Transverse colon (tissue), 4 donors: ENCODE measurements at regions not wholly inside any gene's neighbourhood (a gene's known extent, or its start where the extent isn't known, plus 50 kb on each side); places are given as distances from the start of the nearest gene placed in this dataset.

ENCODE experiments used
- DNase-seq: peaks from one replicate; pipeline ENCODE4 v3.0.0-alpha.2; 2019
- H3K27ac ChIP-seq, 4 donors: fragments of 200-600 bp; sonication (generic); 2 replicates each; pipeline ENCODE4 v1.5.1; 2016 to 2018; ENCODE audit warnings: inconsistent platforms in 4 of 4
- H3K27me3 ChIP-seq: fragments of 200-600 bp; sonication (generic); 2 replicates; pipeline ENCODE4 v1.5.1; 2017; ENCODE audit warnings: inconsistent platforms
- H3K36me3 ChIP-seq, 4 donors: fragments of 200-600 bp; sonication (generic); 2 replicates each; pipeline ENCODE4 v1.5.1; 2017 to 2019; ENCODE audit warnings: inconsistent platforms in 4 of 4
- H3K4me1 ChIP-seq, 4 donors: fragments of 200-600 bp; sonication (generic); 2 replicates each; pipeline ENCODE4 v1.5.1; 2017 to 2020; ENCODE audit warnings: inconsistent platforms in 4 of 4
- H3K4me3 ChIP-seq, 4 donors: fragments of 200-600 bp; sonication (generic); 1 replicate in 1 of 4; 2 replicates in 3 of 4; pipeline versions ENCODE4 v1.5.1 to v1.6.1; 2017 to 2019; ENCODE audit warnings: inconsistent platforms in 4 of 4
- H3K9me3 ChIP-seq, 2 donors: fragments of 200-600 bp; sonication (generic); 2 replicates each; pipeline ENCODE4 v1.5.1; 2017 to 2019; ENCODE audit warnings: inconsistent platforms in 2 of 2
- EP300 ChIP-seq: sonication (generic); formaldehyde crosslinking; IDR thresholded peaks from one replicate; pipeline ENCODE4 v1.6.1; 2017; ENCODE audit warnings: antibody characterized with exemption, low read depth
- POLR2A ChIP-seq: fragments of 450-650 bp; IDR thresholded peaks from one replicate; pipeline ENCODE4 v1.6.1; 2016; ENCODE audit warnings: antibody characterized with exemption, mild to moderate bottlenecking, moderate library complexity
- POLR2AphosphoS5 ChIP-seq, 3 donors: sonication (generic); formaldehyde crosslinking; IDR thresholded peaks; one replicate each; pipeline ENCODE4 v1.6.1; 2016; ENCODE audit warnings: antibody characterized with exemption in 3 of 3
- WGBS, 2 donors: methylation state at CpG; one replicate each; pipeline ENCODE4 v1.1.5; 2018; ENCODE audit warnings: low coverage in 1 of 2; 5-methylcytosine and 5-hydroxymethylcytosine counted together
- in situ Hi-C, 4 donors: fragments of 200-750 bp; cut with MboI; loops; one replicate each; pipeline versions ENCODE4 v1.15.0 to v1.15.1; 2017; ENCODE audit warnings: low sequenced_read_pairs in 3 of 4, low pct_ligation_motif_present in 1 of 4, low pct_unique_long_range_greater_than_20kb in 1 of 4
- intact Hi-C: fragments of 100-400 bp; cut with DNase I; formaldehyde crosslinking; loops from one replicate; pipeline ENCODE4 v1.15.1; 2023; ENCODE audit warnings: low total_unique reads
- TF ChIP-seq, protein P1 (sequence below), 5 experiments: fragments of 200-600 bp in 3 of 5; fragments of 450-650 bp in 2 of 5; sonication (generic) in 3 of 5; IDR thresholded peaks; 1 replicate in 2 of 5; 2 replicates in 3 of 5; pipeline ENCODE4 v1.5.1; 2016 to 2017; ENCODE audit warnings: antibody characterized with exemption in 5 of 5, inconsistent platforms in 3 of 5, mild to moderate bottlenecking in 2 of 5, moderate library complexity in 1 of 5

GRCh38 chr3:82641701-82642100 is 880.3 kb upstream of the GBE1 start:
- no peak overlapping the region for H3K27ac ChIP-seq
- intact Hi-C loops: no loop called here
- WGBS, 2 donors: 94% methylated on average over 2 of the region's 2 CpGs; no CpG with 5 or more reads in 1 of the 2 donors
- in situ Hi-C loops: no loop called here
- H3K9me3 ChIP-seq: peaks cover 0 to 8% of the 10 kb centered on the region in 2 donors
- no peaks in the 10 kb centered on the region for H3K27me3 ChIP-seq
- no peaks in the 10 kb centered on the region for H3K4me1 ChIP-seq
- TF ChIP-seq POLR2AphosphoS5 (IDR thresholded peaks at IDR 0.05) (no peak), POLR2A (no peak), EP300 (no peak)
- TF ChIP-seq, protein P1, sequence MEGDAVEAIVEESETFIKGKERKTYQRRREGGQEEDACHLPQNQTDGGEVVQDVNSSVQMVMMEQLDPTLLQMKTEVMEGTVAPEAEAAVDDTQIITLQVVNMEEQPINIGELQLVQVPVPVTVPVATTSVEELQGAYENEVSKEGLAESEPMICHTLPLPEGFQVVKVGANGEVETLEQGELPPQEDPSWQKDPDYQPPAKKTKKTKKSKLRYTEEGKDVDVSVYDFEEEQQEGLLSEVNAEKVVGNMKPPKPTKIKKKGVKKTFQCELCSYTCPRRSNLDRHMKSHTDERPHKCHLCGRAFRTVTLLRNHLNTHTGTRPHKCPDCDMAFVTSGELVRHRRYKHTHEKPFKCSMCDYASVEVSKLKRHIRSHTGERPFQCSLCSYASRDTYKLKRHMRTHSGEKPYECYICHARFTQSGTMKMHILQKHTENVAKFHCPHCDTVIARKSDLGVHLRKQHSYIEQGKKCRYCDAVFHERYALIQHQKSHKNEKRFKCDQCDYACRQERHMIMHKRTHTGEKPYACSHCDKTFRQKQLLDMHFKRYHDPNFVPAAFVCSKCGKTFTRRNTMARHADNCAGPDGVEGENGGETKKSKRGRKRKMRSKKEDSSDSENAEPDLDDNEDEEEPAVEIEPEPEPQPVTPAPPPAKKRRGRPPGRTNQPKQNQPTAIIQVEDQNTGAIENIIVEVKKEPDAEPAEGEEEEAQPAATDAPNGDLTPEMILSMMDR (IDR thresholded peaks at IDR 0.05): no peak
- H3K4me3 ChIP-seq: no peak overlapping the region
- no peaks in the 10 kb centered on the region for H3K36me3 ChIP-seq
- no peak for DNase-seq

DNA sequence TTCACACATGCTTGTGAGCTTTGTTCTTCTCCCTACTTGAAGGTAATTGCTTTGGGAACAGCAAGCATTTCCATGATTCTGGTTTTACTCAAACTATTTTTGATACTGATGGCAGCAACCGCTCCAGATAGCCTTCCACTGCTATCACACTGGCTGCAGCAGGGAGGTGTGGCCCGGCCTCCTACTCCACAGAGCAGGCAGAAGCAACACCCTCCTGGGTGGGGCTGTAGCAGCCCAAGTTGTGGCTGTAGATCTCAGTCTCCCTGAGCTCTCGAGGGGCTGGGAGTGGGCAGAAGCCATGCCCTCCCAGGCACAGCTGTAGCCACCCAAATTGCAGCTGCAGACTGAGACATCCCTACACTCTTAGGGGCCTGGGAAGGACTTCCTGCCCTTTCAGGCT is 878.8 kb upstream of the GBE1 start:
- H3K4me1 ChIP-seq: no peaks in the 10 kb centered on the region
- H3K27ac ChIP-seq: no peak overlapping the region
- no peak for TF ChIP-seq POLR2A
- TF ChIP-seq EP300: no peak
- TF ChIP-seq POLR2AphosphoS5 (IDR thresholded peaks at IDR 0.05): no peak
- TF ChIP-seq, protein P1 (IDR thresholded peaks at IDR 0.05): no peak
- H3K9me3 ChIP-seq: peaks cover 0 to 8% of the 10 kb centered on the region in 2 donors
- in situ Hi-C loops: no loop called here
- H3K4me3 ChIP-seq: no peak overlapping the region
- WGBS, 2 donors: 54% methylated on average over 3 of the region's 3 CpGs; no CpG with 5 or more reads in 1 of the 2 donors
- DNase-seq: no peak
- intact Hi-C loops: no loop called here
- no peaks in the 10 kb centered on the region for H3K36me3 ChIP-seq
- no peaks in the 10 kb centered on the region for H3K27me3 ChIP-seq

DNA sequence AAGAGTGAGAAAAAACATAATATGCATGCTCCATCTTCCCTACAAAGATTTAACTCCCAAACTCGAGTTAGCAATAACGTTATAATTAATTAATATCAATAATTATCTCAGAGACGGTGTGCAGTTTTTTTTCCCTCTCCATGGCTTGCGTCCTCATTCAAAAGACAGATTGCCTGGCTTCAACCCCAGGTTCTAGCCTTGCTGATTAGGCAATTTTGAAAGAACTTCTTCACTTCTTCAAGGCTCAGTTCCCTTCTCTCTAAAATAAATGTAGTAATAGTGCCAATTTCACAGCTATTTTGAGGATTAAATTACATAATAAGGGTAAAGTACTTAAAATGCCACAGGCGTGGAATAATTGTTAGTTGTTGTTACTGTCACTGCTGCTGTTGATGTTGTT is 876.1 kb upstream of the GBE1 start:
- H3K27ac ChIP-seq: no peak overlapping the region
- H3K4me1 ChIP-seq: no peaks in the 10 kb centered on the region
- no peaks in the 10 kb centered on the region for H3K36me3 ChIP-seq
- no peak overlapping the region for H3K4me3 ChIP-seq
- in situ Hi-C loops (no loop called here), intact Hi-C loops (no loop called here)
- 79 to 82% methylated on average over 5 of the region's 5 CpGs for WGBS, 2 donors
- no peaks in the 10 kb centered on the region for H3K27me3 ChIP-seq
- no peak for DNase-seq
- TF ChIP-seq, protein P1 (IDR thresholded peaks at IDR 0.05): no peak
- no peak for TF ChIP-seq POLR2A
- TF ChIP-seq POLR2AphosphoS5 (IDR thresholded peaks at IDR 0.05): no peak
- no peak for TF ChIP-seq EP300
- peaks cover 0 to 8% of the 10 kb centered on the region in 2 donors for H3K9me3 ChIP-seq

DNA sequence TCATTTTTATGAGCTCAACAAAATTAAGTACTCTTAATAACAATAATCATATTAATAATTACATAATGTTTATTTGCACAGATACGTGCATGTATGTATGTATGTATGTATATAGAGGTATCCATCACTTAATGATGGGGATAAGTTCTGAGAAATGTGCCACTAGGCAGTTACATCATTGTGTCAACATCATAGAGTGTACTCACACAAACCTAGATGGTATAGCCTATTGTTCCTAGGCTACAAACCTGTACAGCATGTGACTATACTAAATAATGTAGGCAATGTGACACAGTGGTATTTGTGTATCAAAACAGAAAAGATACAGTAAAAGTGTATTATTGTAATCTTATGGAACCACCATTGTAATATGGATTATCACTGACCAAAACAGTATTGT is 874.7 kb upstream of the GBE1 start:
- H3K9me3 ChIP-seq: peaks cover 0 to 8% of the 10 kb centered on the region in 2 donors
- H3K27ac ChIP-seq: no peak overlapping the region
- no peaks in the 10 kb centered on the region for H3K27me3 ChIP-seq
- 68 to 75% methylated on average over 1 of the region's 1 CpG for WGBS, 2 donors
- H3K4me3 ChIP-seq: no peak overlapping the region
- H3K4me1 ChIP-seq: no peaks in the 10 kb centered on the region
- intact Hi-C loops: no loop called here
- no peak for TF ChIP-seq EP300
- no peak for TF ChIP-seq POLR2AphosphoS5 (IDR thresholded peaks at IDR 0.05)
- TF ChIP-seq, protein P1 (IDR thresholded peaks at IDR 0.05): no peak
- no peak for TF ChIP-seq POLR2A
- DNase-seq: no peak
- in situ Hi-C loops: no loop called here
- no peaks in the 10 kb centered on the region for H3K36me3 ChIP-seq
